ENCODE measurements at regions not wholly inside any gene's neighbourhood (a gene's known extent, or its start where the extent isn't known, plus 50 kb on each side); places are given as distances from the start of the nearest gene placed in this dataset.

- H3K9me3 ChIP-seq = peaks cover 0 to 1% (median 0%) of the 10 kb centered on the region in 11 donors
- no peak for ATAC-seq
- no peak overlapping the region for H3K4me3 ChIP-seq
- 85 to 94% methylated on average over 2 of the region's 2 CpGs for WGBS, 2 donors
- no peaks in the 10 kb centered on the region for H3K27me3 ChIP-seq
- TF ChIP-seq CTCF (IDR thresholded peaks at IDR 0.05) = no peak
- H3K36me3 ChIP-seq = no peaks in the 10 kb centered on the region
- DNase-seq = no peak
- H3K4me1 ChIP-seq = peaks cover 0 to 10% (median 0%) of the 10 kb centered on the region in 9 donors
- no peak overlapping the region for H3K27ac ChIP-seq
- intact Hi-C loops (cut with DNase I) = no loop called here
Observed at GRCh38 chr12:93152617-93153016, 223.5 kb upstream of the EEA1 start.

- 94 to 96% methylated on average over 3 of the region's 3 CpGs for WGBS, 2 donors
- H3K36me3 ChIP-seq = no peaks in the 10 kb centered on the region
- no peaks in the 10 kb centered on the region for H3K27me3 ChIP-seq
- H3K9me3 ChIP-seq = peaks cover 0 to 8% (median 0%) of the 10 kb centered on the region in 11 donors
- peaks cover 0 to 10% (median 0%) of the 10 kb centered on the region in 9 donors for H3K4me1 ChIP-seq
- TF ChIP-seq CTCF (IDR thresholded peaks at IDR 0.05) = no peak
- H3K4me3 ChIP-seq = no peak overlapping the region
- intact Hi-C loops (cut with DNase I) = no loop called here
- DNase-seq = no peak
- no peak for ATAC-seq
- H3K27ac ChIP-seq = no peak overlapping the region
Observed at GRCh38 chr12:93153321-93153720, 224.2 kb upstream of the EEA1 start.

- no peaks in the 10 kb centered on the region for H3K36me3 ChIP-seq
- H3K4me3 ChIP-seq = no peak overlapping the region
- H3K4me1 ChIP-seq = peaks cover 0 to 10% (median 0%) of the 10 kb centered on the region in 9 donors
- ATAC-seq (no peak), DNase-seq (no peak)
- intact Hi-C loops (cut with DNase I) = no loop called here
- peaks cover 0 to 14% (median 0%) of the 10 kb centered on the region in 11 donors for H3K9me3 ChIP-seq
- WGBS, 2 donors = 88 to 91% methylated on average over 5 of the region's 5 CpGs
- TF ChIP-seq CTCF (IDR thresholded peaks at IDR 0.05) = no peak
- H3K27ac ChIP-seq = no peak overlapping the region
- no peaks in the 10 kb centered on the region for H3K27me3 ChIP-seq
Observed at GRCh38 chr12:93154096-93154728, 223.5 kb upstream of the NUDT4 start.

GRCh38 chr12:93154753-93155480, 222.8 kb upstream of the NUDT4 start:
- Histone ChIP-seq H3K36me3 (no peaks in the 10 kb centered on the region), H3K27me3 (no peaks in the 10 kb centered on the region), H3K4me1 (peaks cover 0 to 10% (median 0%) of the 10 kb centered on the region in 9 donors), H3K27ac (no peak overlapping the region), H3K4me3 (no peak overlapping the region), H3K9me3 (peaks cover 0 to 14% (median 0%) of the 10 kb centered on the region in 11 donors)
- intact Hi-C loops (cut with DNase I) = no loop called here
- DNase-seq (no peak), ATAC-seq (no peak)
- TF ChIP-seq CTCF (IDR thresholded peaks at IDR 0.05) = no peak
- WGBS, 2 donors = 84 to 89% methylated on average over 11 of the region's 11 CpGs

Measured in heart right ventricle (tissue), 16 donors.